ENCODE measurements at regions not wholly inside any gene's neighbourhood (a gene's known extent, or its start where the extent isn't known, plus 50 kb on each side); places are given as distances from the start of the nearest gene placed in this dataset.

DNA sequence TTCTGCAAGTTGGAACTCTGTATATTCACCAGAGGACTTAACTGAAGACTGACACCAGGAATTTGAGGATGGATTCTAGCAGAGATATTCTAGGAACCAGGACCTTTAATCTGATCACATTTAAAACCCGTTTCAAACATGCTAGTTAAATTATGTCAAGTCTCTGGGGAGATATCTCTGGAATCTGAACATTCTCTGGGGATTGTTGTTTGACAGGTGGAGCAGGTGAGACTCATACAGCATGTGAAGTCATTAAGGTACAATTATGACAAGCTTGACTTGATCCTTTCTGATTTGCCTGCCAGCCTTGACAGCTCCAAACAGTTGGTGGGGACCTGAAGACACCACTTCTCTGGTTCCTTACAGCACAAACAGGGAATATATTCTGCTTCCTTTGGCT lies 100.3 kb downstream of the FAT3 start:
- DNase-seq = no peak

DNA sequence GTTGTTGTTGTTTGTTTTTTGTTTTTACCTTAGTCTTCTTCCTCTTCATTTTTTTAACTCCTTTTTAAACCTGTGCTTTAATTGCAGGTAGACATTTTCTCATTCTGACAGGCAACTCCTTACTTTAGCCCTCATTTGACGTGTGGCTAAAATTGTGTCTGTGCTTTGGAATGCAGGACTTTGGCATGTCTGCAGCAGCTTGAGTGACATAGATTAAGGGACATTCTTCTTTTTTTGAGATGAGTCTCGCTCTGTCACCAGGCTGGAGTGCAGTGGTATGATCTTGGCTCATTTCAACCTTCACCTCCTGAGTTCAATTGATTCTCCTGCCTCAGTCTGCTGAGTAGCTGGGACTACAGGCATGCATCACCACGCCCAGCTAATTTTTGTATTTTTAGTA lies 100.8 kb downstream of the FAT3 start:
- DNase-seq = no peak

DNA sequence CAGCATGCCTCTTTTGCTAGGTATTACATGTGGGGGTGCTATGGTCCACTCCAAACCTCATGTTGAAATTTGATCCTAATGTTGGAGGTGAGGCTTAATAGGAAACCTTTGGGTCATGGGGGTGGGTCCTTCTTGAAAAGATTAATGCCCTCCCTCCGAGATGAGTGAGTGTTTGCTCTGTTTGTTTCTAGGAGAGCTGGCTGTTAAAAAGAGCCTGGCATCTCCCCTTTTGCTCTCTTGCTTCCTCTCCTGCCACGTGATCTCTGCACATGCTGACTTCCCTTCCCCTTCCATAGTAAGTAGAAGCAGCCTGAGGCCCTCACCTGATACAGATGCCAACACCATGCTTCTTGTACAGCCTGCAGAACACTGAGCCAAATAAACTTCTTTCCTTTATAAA lies 104.5 kb downstream of the FAT3 start:
- no peak for DNase-seq

DNA sequence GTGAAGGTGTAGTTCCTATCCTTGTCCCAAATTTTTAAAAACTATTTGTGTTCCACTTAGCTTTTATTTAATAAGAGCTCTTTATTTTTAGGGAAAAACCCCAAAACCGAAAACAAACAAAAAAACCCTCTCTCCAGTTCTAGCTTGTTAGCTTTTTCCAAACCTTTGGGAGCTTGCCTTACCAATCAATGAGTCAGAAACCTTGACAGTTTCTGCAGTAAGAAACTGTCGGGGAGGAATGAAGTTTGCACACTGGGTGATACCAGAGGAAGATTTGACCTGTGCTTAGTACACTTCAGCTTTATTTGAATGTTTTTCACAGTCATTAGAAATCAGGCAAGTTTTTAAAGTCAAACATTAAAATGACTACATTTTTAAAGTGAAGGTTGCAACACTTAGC lies 105.0 kb downstream of the FAT3 start:
- DNase-seq = no peak

DNA sequence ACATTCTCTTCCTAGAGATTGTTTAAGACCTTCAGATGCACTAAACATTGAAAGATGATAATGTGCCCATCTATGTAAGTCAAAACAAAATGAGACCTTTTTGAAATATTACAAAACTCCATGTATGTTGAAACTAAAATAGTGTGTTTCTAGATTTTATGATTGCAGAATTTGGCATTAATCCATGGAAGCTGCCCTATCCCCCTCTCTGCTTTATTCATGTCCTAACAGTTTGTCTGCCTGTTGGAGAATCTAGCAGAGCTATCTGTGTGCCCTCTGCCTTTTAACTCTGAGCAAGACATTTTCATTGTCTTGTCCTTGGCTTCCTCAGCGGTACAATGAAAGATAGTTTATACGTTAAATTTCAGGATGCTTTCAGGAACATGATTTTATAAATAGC lies 105.5 kb downstream of the FAT3 start:
- no peak for DNase-seq

DNA sequence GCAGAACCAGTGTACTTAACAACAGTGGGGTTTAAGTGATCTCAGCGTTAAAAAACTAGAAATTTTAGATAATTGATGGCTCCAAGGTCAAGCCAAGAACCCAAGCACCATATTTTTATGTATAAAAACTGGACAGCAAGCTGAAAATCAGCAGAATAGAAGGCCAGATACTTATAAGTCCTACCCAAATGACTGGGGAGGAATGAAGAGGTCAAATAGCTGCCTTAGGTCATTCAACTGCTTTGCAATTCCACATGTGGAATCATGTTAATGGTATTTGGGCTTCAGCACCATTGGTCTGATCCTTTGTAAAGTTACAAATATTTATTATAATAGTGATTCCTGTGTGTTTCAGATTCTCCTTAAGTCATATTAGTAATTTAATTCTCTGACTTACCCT lies 108.4 kb downstream of the FAT3 start:
- no peak for DNase-seq

DNA sequence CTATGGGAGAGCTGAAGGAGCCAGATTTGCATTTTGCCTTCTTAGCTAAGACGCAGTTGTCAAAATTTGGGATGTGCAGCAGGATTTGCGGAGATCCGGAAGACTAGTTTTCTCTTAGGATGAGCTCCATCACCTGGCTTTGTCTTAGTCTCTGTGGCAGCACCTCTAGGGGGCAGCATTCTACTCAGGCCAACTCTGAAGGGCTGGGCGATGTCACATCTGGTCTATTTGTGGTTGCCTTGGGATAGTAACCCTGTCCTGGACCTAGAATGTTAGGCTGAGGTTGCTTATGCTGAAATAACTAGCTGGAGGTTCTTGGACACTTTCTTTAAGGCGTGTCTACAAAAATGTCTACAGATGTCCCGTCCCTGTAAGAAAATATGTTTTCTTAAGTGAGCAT lies 116.2 kb downstream of the FAT3 start:
- peak; percentile 2 for DNase-seq

DNA sequence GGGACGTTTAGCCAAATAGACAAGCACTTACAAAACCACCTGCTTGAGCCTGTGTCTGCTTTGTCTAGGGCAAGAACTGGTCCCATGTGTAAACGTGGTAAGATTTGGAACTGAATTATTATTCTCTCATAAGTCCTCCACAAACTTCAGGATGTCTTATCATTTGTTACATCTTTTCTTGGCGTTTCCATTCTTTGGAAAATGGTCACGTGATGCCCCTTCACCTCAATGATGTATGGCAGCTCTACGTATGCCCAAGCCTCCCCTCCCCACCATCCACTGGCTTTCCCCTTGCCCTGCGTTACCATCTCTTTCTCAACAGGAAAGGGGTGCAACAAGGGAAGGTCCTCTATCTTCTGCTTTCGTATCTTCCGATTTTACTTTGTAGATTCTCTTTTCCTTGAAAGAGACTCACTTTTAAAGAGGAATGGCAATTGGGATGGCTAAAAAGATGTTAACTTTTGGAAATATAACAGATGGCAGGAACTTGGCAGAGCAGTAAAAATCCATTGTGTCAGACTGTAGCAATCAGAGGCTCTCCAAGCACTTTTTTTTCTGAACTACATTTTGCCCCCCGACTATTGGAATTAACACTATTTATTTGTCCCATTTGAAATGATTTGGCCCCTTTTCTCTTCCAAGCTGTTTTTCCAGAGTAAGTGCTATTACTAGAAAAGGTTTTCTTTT lies 117.6 kb downstream of the FAT3 start:
- DNase-seq = no peak

DNA sequence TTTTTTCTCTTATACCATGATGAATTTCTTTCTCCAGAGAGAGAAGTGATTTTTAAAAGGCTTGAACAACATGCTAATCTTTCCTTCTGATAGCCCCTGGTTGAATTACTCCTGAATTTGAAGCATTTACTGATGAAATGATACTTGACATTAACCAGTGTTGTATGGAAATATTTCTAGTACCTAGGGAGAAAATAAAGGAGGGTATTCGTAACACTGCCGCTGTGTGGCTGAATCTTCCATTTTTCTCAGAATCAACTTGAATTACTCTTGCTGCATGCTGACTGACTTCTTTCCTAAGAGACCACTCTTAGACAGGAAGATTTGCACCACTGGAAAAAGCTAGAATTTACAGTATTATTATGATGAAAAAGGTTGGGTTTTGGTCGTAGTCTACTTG lies 118.3 kb downstream of the FAT3 start:
- no peak for DNase-seq

DNA sequence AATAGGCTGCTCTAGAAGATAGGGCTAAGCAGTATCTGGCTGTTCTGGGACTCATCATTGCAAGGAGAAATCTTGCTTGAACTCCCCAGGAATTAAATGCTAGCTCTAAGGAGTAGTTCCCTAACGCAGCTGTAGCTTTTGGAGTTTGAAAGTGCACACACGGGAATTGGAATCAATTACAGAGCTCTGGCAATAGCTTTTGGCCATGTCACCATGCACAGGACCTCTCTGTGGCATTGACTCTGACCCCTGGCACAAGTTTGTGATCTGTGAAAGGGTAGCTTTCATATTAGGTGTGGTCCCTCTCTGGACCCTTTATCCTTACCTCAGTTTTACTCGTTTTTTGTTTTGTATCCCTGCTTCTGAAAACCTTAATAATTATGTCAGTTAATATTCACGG lies 121.6 kb downstream of the FAT3 start:
- DNase-seq = no peak

DNA sequence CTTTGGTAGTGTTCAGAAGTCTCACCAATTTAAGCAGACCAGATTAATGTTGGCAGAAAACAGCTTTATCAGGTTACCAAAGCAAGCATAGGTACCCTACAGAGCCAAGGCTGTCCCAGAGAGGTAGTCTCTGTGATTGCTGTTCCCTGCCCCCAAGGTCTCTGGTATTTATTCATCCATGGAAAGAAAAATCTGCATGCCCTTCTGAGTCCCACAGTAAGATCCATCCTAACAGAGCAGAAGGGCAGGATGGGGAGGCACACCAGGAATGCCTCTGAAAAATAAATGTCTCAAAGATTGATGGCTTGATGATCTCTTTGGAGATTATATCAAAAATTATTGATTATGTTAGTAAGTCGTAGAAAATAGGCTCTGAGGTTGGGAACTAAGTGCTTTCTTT lies 122.8 kb downstream of the FAT3 start:
- no peak for DNase-seq

DNA sequence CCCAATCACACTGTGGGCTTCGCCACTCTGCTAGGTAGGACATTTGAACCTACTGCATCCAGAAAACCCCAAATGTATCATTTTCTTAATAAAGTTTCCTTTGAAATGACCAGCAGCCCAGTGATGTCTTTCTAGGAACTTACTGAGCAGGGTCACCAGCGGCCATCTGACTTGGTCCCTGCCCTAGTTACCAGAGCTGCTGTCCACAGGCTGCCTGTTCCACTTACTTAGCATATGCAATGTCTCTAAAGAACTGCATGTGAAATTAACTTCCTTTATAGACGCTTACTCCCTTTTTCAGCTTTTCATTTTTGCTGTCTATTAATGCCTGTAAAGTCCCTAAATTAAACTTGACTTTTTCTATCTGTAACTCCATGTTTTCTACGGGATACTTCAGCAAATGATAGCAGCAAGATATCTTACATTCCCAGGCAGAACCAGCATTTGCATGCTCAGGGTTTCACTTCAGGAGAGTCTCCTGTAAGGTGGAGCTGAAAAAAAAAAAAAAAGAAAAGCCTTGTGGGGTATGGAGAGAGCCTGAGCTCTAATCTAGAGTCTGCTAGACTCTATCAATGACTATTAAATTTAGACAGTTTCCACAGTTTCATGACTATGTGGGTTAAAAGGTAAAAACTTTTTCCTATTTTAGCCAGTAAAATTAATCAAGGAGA lies 125.0 kb downstream of the FAT3 start:
- DNase-seq = no peak

DNA sequence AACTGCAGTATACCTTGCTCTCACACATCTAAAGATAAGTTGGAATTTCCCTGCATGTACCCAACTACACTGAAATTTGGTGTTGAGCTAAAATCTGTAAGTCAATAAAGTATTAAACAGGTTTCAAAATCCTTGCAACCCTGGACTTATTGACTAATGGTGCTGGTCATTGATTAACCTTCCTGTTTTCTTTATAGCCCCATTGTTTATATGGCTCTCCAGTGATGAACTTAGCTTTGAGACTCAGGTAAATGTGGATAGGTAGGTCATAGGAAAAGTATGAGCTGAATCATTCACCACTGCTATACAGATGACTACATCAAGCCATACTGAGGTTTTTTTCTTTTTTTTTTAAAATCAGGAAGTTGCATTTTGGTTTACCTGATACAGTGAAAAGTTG lies 132.7 kb downstream of the FAT3 start:
- no peak for DNase-seq

DNA sequence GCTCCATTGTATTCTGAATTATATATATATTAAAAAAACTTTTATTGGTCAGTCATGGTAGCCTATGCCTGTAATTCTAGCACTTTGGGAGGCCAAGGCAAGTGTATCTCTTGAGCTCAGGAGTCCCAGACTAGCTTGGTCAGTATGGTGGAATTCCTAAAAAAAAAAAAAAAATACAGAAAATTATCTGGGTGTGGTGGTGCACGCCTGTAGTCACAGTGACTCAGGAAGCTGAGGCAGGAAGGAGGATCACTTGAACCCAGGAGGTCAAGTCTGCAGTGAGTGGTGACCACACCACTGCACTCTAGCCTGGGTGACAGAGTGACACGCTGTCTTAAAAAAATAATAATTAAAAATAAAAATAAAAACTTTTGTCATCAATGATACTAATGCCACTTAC lies 133.2 kb downstream of the FAT3 start:
- DNase-seq = no peak

DNA sequence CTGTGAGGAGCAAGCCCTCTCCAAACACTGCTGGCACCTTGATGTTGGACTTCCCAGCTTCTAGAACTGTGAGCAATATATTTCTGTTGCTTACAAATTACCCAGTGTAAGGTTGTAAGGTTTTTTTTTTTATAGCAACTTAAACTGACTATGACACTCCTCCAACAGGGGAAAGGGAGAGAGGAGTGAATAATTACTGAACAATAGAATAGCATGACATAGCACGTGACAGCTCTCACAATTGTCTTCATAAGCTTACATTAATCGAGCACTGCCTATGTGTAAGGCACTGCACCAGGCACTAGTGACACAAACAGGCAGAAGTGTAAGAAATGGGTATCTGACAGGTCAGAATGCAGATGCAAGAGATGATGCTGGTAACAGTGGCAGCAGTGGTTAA lies 136.9 kb downstream of the FAT3 start:
- DNase-seq = no peak

DNA sequence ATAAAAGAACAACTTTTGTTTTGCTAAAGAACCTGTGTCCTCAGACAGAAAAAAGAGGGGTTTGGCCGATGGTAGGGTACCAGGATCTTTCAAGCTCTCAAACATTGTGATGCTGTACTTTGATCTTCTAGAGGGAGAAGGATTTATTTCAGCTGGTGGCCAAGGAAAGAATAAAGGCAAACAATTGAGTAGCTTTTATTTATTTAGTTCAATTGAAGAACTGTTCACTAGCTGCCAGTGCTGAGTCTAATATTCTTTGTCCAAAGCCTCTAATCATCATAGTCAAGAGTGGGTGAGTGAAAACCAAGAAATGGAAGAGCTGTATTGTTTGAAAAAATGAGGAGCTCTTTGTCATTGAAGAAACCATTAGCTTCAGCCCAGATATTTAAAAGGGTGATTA lies 138.4 kb downstream of the FAT3 start:
- DNase-seq = no peak

DNA sequence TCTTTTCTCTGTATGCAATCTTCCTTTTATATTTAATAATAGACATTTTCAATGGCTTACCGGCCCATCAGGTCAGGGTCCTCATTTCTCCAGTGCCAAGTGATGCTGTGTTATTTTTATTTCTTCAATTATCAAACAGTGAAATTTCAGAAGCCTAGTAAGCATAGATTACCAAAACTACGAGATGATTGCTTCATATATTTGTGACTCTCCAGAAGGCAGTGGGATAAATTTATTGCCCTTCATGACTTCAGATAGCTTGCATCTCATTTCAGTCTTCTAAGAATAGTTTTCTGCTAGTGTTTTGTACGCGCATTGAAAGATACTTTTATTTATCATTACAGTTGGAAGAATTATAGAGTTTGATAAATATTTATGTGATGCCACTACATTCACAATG lies 139.6 kb downstream of the FAT3 start:
- no peak for DNase-seq

DNA sequence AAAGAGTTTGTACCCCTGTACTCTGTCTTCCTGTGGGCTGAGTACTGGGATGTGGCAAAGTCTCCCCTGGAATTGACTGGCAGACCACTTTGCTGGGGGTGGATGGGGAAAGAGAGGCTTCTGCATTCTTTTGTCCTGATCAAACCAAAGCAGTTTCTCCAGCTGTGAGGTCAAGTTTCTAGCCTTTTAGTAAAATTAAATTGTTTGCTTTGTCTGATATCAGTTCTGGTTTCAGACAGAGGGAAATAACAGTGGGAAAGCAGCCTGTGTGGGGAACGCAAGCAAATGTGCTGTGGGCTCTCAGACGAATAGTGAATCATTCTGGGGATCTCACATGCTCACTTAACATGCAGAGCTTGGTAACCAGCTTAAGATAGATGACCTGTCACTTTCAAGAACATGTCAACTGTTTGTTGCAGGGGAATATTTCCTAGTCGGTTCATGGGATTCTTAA lies 151.6 kb downstream of the FAT3 start:
- no peak for DNase-seq

DNA sequence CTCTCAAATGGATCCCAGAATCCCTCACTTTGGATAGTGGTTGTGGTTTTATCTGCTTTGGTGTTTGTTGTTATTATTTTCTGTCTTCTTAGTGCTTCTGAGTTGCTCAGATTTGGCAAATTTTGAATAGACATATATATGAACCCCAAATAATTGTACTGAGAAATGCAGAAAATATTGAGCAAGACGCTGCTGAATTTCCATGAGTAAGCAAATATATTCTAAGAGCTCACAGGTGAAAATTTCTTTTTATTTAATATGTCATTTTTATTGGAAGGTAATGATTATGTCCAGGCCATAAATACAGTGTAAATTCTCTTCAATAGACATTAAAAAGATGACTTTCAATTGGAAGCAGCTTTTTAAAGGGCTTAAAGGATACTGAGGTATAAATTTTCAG lies 152.1 kb downstream of the FAT3 start:
- no peak for DNase-seq

DNA sequence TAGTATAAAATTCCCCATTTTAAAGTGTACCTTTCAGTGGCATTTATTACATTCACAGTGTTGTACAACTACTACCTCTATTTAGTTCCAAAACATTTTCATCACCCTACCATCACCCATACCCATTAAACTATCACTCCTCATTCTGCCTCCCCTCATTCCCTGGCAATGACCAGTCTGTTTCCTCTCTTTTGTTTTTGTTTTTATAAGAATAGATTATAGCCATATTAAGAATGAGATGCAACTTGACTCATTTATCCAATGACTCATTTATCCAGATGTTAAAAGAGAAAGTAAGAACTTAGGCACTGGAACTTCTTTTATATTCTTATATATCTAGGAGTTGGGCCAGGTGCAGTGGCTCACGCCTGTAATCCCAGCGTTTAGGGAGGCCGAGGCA lies 156.3 kb downstream of the FAT3 start:
- DNase-seq = no peak

DNA sequence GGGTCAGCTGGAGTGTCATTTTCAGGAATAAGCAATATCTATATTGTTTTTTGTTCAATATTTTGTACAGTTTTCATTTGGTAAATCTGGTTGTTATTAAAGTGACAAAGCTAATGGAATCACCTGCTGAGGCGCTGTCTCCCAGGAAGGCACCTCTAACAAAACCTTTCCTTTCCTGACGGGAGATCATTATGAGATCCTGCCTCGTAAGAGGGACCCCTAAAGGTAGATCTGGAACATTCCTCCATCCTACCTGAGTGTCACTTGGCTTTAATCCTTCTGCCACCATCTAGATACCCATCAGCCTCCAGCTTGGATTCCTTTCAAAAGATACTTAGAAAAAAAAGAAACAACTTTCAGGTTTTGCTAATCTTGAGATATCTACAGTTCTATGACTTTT lies 157.7 kb downstream of the FAT3 start:
- DNase-seq = no peak

DNA sequence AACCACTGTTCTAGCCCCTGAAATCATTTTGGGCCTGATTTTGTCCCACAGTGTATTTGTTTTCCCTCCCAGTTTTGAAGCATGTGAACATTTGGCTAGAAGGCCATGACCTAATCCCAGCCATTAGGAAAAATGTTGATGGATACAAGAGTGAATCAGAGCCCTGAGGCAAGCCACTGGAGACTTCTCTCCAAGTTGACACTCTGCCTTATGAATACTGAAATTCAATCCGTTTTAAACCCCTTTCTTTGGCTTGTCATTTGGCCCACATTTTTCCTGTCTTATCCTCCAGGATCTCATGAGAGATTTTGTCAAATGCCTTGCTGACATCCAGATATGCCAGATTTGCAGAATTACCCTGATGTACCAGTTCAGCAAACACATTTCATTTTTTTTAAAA lies 158.8 kb downstream of the FAT3 start:
- no peak for DNase-seq

DNA sequence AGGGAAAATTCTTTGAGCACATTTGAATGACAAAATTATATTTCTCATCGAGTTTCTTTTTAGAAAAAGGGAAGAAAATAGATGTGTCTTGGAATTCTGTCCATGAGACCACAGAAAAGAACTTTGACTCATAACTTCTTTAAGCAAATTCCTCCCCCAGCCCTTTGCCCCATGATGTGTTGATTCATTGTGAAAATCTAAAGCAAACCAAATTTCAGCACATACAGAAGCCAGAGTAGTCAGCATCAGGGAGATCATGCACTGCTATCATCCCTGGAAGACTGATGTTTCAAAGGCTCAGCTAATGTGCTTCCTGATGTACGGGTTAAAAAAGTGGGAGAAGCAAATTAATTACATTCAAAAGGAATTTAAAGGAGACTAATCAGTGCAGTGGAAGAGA lies 159.7 kb downstream of the FAT3 start:
- DNase-seq = no peak

DNA sequence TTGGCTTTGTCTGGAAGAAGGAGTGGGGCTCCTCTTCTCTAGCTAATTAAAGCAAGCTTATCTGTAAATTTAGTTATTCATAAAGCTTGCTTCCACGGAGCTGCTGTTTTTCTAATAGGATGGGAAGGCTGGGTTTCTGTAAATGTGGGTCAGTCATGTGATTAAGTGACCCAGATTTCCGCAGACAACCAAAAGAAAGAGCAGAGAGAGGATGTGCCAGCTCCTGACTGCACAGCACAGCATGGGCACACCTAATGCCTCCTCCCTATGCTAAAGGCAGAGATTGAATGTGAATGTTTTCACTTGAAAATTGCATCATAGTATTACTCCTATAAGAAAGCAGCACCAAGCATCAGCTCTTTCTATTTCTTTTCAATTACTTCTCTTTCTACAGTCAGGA lies 160.2 kb downstream of the FAT3 start:
- no peak for DNase-seq

DNA sequence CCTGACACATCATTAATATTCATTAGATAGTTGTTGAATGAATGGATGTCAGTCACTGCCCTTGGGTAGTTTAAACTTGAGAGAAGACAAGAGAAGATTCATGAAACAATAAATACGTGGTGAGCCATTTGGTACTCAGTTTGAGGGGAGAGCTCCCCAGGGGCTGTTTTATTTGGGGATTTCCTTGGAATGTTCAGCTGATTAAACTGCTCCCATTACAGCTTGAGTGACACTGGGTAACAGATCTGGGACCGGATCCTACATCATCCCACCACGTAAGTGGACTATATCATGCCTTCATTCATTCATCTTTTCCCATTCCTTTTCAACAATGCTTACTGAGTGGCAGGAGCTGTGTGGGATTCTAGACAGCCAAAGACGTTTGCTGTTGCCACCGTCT lies 162.0 kb downstream of the FAT3 start:
- no peak for DNase-seq

Measured in hematopoietic multipotent progenitor cell treated with erythropoietin and hydrocortisone succinate and interleukin-3 and kit ligand, for 6 days (in vitro differentiated cells).